ENCODE measurements at regions not wholly inside any gene's neighbourhood (a gene's known extent, or its start where the extent isn't known, plus 50 kb on each side); places are given as distances from the start of the nearest gene placed in this dataset.

DNA sequence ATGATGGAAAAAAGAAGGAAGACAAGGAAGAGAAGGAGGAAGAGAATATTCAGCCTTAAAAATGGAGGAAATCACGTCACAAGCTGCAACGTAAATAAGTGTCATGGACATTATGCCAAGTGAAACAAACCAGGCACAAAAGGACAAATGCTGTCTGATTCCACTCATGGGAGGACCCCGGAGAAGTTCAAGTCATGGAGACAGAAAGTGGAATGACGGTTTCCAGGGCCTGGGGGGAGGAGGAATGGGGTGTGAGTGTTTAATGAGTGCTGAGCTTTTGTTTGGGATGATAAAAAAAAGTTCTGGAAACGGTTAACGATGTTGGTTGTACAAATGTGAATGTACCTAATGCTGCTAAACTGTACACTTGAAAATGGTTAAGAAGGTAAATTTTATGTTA lies 439.5 kb downstream of the GADD45G start:
- no peak overlapping the region for H3K9ac ChIP-seq (ENCODE audit: extremely low read depth, low read length, poor library complexity, severe bottlenecking)
- DNase-seq, result peak; percentile 21

GRCh38 chr9:90044710-90045151 lies 439.9 kb downstream of the GADD45G start:
- H3K27ac Mint-ChIP-seq, result no peak overlapping the region
- no peaks in the 10 kb centered on the region for H3K36me3 Mint-ChIP-seq (ENCODE audit: low read depth)
- no peak for TF ChIP-seq CTCF (conservative IDR thresholded peaks at IDR 0.05)

More for the DNA sequence above, 439.5 kb downstream of the GADD45G start:
- no peaks in the 10 kb centered on the region for H3K36me3 ChIP-seq (ENCODE audit: control insufficient read depth, insufficient read depth, low read length)
- Mint-ChIP-seq H3K27me3 (ENCODE audit: insufficient read depth) (no peaks in the 10 kb centered on the region), H3K4me1 (peaks cover 5% of the 10 kb centered on the region), H3K27ac (no peak overlapping the region), H3K9me3 (peaks cover 3% of the 10 kb centered on the region), H3K36me3 (ENCODE audit: low read depth) (no peaks in the 10 kb centered on the region), H3K4me3 (no peak overlapping the region)
- no peaks in the 10 kb centered on the region for H3K27me3 ChIP-seq (ENCODE audit: control insufficient read depth, insufficient read depth, low read length, poor library complexity, severe bottlenecking)
- TF ChIP-seq CTCF (conservative IDR thresholded peaks at IDR 0.05), result no peak
- no peaks in the 10 kb centered on the region for H3K9me3 ChIP-seq (ENCODE audit: control insufficient read depth, low read length)
- 87 to 88% methylated on average over 6 of the region's 6 CpGs for WGBS, 2 experiments (ENCODE audit: insufficient coverage in 1 of 2, insufficient read length in 1 of 2)
- no peak overlapping the region for H3K27ac ChIP-seq (ENCODE audit: low read depth, low read length)
- H3K4me3 ChIP-seq (ENCODE audit: low read length), result no peak overlapping the region
- H3K4me1 ChIP-seq (ENCODE audit: control insufficient read depth, insufficient read depth, low read length), result no peaks in the 10 kb centered on the region

GRCh38 chr9:90046317-90046861 lies 441.6 kb downstream of the GADD45G start:
- DNase-seq, result no peak
- no peaks in the 10 kb centered on the region for H3K36me3 Mint-ChIP-seq (ENCODE audit: low read depth)
- no peaks in the 10 kb centered on the region for H3K27me3 ChIP-seq (ENCODE audit: control insufficient read depth, insufficient read depth, low read length, poor library complexity, severe bottlenecking)
- no peaks in the 10 kb centered on the region for H3K36me3 ChIP-seq (ENCODE audit: control insufficient read depth, insufficient read depth, low read length)
- no peak overlapping the region for H3K4me3 Mint-ChIP-seq
- no peak overlapping the region for H3K4me3 ChIP-seq (ENCODE audit: low read length)
- H3K4me1 ChIP-seq (ENCODE audit: control insufficient read depth, insufficient read depth, low read length), result no peaks in the 10 kb centered on the region
- no peak for TF ChIP-seq CTCF (conservative IDR thresholded peaks at IDR 0.05)
- H3K9me3 Mint-ChIP-seq, result peaks cover 3% of the 10 kb centered on the region
- no peak overlapping the region for H3K27ac Mint-ChIP-seq
- no peaks in the 10 kb centered on the region for H3K9me3 ChIP-seq (ENCODE audit: control insufficient read depth, low read length)
- WGBS, 2 experiments (ENCODE audit: insufficient coverage in 1 of 2, insufficient read length in 1 of 2), result 77 to 93% methylated on average over 4 to 7 of the region's 7 CpGs
- peaks cover 5% of the 10 kb centered on the region for H3K4me1 Mint-ChIP-seq
- H3K9ac ChIP-seq (ENCODE audit: extremely low read depth, low read length, poor library complexity, severe bottlenecking), result no peak overlapping the region
- H3K27ac ChIP-seq (ENCODE audit: low read depth, low read length), result no peak overlapping the region
- H3K27me3 Mint-ChIP-seq (ENCODE audit: insufficient read depth), result no peaks in the 10 kb centered on the region

More at GRCh38 chr9:90044710-90045151, 439.9 kb downstream of the GADD45G start:
- Histone ChIP-seq H3K9ac (ENCODE audit: extremely low read depth, low read length, poor library complexity, severe bottlenecking) (no peak overlapping the region), H3K27me3 (ENCODE audit: control insufficient read depth, insufficient read depth, low read length, poor library complexity, severe bottlenecking) (no peaks in the 10 kb centered on the region), H3K27ac (ENCODE audit: low read depth, low read length) (no peak overlapping the region), H3K4me1 (ENCODE audit: control insufficient read depth, insufficient read depth, low read length) (no peaks in the 10 kb centered on the region), H3K4me3 (ENCODE audit: low read length) (no peak overlapping the region), H3K36me3 (ENCODE audit: control insufficient read depth, insufficient read depth, low read length) (no peaks in the 10 kb centered on the region), H3K9me3 (ENCODE audit: control insufficient read depth, low read length) (no peaks in the 10 kb centered on the region)
- peaks cover 5% of the 10 kb centered on the region for H3K4me1 Mint-ChIP-seq
- no peaks in the 10 kb centered on the region for H3K27me3 Mint-ChIP-seq (ENCODE audit: insufficient read depth)
- H3K9me3 Mint-ChIP-seq, result peaks cover 3% of the 10 kb centered on the region
- DNase-seq, result no peak
- 70 to 75% methylated on average over 5 to 7 of the region's 7 CpGs for WGBS, 2 experiments (ENCODE audit: insufficient coverage in 1 of 2, insufficient read length in 1 of 2)
- H3K4me3 Mint-ChIP-seq, result no peak overlapping the region

Data from endodermal cell (in vitro differentiated cells).